ENCODE measurements at regions not wholly inside any gene's neighbourhood (a gene's known extent, or its start where the extent isn't known, plus 50 kb on each side); places are given as distances from the start of the nearest gene placed in this dataset.

DNA sequence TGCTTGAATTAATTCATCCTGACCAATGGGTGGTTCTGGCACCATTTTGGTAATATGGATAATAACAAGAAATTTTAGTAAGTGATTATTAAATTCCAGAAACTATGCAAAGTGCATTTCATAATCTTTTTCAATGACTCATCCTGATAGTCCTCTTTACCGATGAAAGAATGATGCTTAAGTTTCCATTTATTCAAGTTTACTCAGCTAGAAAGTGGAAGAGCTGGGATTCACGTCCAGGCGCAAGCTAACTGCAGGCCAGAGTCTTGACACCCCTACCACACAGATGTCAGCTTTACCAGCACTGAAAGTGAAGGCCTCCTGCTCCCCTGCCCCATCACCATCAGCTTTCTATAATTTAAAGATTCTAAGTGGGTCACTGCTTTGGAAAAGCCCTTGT lies 493.5 kb upstream of the WWC1 start:
- DNase-seq (ENCODE audit: low read depth) (peak; percentile 77), FAIRE-seq (no peak)
- TF ChIP-seq, protein P1, sequence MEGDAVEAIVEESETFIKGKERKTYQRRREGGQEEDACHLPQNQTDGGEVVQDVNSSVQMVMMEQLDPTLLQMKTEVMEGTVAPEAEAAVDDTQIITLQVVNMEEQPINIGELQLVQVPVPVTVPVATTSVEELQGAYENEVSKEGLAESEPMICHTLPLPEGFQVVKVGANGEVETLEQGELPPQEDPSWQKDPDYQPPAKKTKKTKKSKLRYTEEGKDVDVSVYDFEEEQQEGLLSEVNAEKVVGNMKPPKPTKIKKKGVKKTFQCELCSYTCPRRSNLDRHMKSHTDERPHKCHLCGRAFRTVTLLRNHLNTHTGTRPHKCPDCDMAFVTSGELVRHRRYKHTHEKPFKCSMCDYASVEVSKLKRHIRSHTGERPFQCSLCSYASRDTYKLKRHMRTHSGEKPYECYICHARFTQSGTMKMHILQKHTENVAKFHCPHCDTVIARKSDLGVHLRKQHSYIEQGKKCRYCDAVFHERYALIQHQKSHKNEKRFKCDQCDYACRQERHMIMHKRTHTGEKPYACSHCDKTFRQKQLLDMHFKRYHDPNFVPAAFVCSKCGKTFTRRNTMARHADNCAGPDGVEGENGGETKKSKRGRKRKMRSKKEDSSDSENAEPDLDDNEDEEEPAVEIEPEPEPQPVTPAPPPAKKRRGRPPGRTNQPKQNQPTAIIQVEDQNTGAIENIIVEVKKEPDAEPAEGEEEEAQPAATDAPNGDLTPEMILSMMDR (IDR thresholded peaks at IDR 0.05; ENCODE audit: insufficient read depth, low read length, severe bottlenecking): no peak
- Histone ChIP-seq H3K36me3 (ENCODE audit: control insufficient read depth, insufficient read depth, low read length) (no peaks in the 10 kb centered on the region), H3K4me3 (ENCODE audit: low read depth, low read length) (no peak overlapping the region), H3K27me3 (ENCODE audit: control insufficient read depth, insufficient read depth, low read length) (no peaks in the 10 kb centered on the region)

DNA sequence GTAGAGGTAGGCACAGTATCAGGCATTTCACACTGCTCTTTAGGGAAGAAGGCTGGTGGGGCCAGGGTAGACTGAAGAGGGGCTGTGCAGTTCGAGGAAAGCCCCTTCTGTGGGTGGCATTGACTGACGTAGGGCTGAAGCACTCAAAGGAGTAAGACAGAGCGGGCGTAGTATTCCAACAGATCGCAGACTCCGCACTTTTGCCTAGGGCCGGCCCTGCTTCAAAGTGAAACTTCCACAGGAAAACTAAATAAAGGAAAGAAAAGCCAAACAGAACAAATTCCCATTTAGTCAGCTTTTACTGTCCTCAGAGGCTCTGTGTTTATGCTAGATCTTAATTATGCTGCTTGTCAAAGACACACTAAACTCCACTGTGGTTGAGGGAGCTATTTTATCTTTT lies 493.0 kb upstream of the WWC1 start:
- H3K36me3 ChIP-seq (ENCODE audit: control insufficient read depth, insufficient read depth, low read length): no peaks in the 10 kb centered on the region
- H3K4me3 ChIP-seq (ENCODE audit: low read depth, low read length): no peak overlapping the region
- no peaks in the 10 kb centered on the region for H3K27me3 ChIP-seq (ENCODE audit: control insufficient read depth, insufficient read depth, low read length)
- TF ChIP-seq, protein P1 (IDR thresholded peaks at IDR 0.05; ENCODE audit: insufficient read depth, low read length, severe bottlenecking): no peak
- no peak for DNase-seq (ENCODE audit: low read depth)
- no peak for FAIRE-seq

DNA sequence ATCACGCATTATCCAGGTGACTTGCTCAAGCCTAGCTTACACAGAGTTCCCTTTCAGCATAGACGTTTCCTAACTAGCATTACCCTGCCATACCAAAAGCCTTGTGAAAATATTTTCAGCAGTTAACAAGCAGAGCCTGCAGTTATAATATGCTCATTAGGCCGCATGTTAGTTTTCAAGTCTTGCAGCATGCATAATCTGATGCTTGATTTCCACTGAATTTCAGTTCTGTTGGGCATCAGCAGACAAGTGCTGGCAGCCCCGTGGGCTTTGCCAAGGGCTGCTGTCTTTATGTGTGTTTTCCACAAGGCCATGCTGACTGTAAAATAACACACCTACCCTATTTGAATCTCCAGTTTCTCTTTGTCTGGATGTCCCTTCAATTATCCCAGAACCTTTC lies 491.0 kb upstream of the WWC1 start:
- TF ChIP-seq, protein P1 (IDR thresholded peaks at IDR 0.05; ENCODE audit: insufficient read depth, low read length, severe bottlenecking): no peak
- H3K4me3 ChIP-seq (ENCODE audit: low read depth, low read length): no peak overlapping the region
- no peaks in the 10 kb centered on the region for H3K36me3 ChIP-seq (ENCODE audit: control insufficient read depth, insufficient read depth, low read length)
- H3K27me3 ChIP-seq (ENCODE audit: control insufficient read depth, insufficient read depth, low read length): no peaks in the 10 kb centered on the region
- no peak for DNase-seq (ENCODE audit: low read depth)
- FAIRE-seq: no peak

- H3K36me3 ChIP-seq (ENCODE audit: control insufficient read depth, insufficient read depth, low read length): no peaks in the 10 kb centered on the region
- no peaks in the 10 kb centered on the region for H3K27me3 ChIP-seq (ENCODE audit: control insufficient read depth, insufficient read depth, low read length)
- DNase-seq (ENCODE audit: low read depth): peak; percentile 69
- TF ChIP-seq, protein P1 (IDR thresholded peaks at IDR 0.05; ENCODE audit: insufficient read depth, low read length, severe bottlenecking): no peak
- no peak overlapping the region for H3K4me3 ChIP-seq (ENCODE audit: low read depth, low read length)
- no peak for FAIRE-seq
Measured at GRCh38 chr5:167801999-167802398, 489.4 kb upstream of the WWC1 start.

GRCh38 chr5:167802755-167803431 lies 488.6 kb upstream of the WWC1 start:
- TF ChIP-seq, protein P1 (IDR thresholded peaks at IDR 0.05; ENCODE audit: insufficient read depth, low read length, severe bottlenecking): no peak
- no peaks in the 10 kb centered on the region for H3K27me3 ChIP-seq (ENCODE audit: control insufficient read depth, insufficient read depth, low read length)
- H3K36me3 ChIP-seq (ENCODE audit: control insufficient read depth, insufficient read depth, low read length): no peaks in the 10 kb centered on the region
- no peak overlapping the region for H3K4me3 ChIP-seq (ENCODE audit: low read depth, low read length)
- FAIRE-seq (no peak), DNase-seq (ENCODE audit: low read depth) (peak; percentile 94)

Data from bronchial epithelial cell (primary cell).